ENCODE measurements at regions not wholly inside any gene's neighbourhood (a gene's known extent, or its start where the extent isn't known, plus 50 kb on each side); places are given as distances from the start of the nearest gene placed in this dataset.

GRCh38 chrX:25175743-25176142, 160.0 kb upstream of the ARX start:
- H3K4me3 ChIP-seq (ENCODE audit: low read length) = no peak overlapping the region
- H3K9me3 ChIP-seq (replicated peaks; ENCODE audit: low read length) = no peaks in the 10 kb centered on the region
- H3K4me1 ChIP-seq (ENCODE audit: control insufficient read depth, insufficient read depth, low read length) = no peaks in the 10 kb centered on the region
- H3K4me2 ChIP-seq (ENCODE audit: low read length) = no peak overlapping the region
- H3K36me3 ChIP-seq (ENCODE audit: insufficient read depth, low read length) = no peaks in the 10 kb centered on the region
- no peak overlapping the region for H3K9ac ChIP-seq (ENCODE audit: low read depth, low read length)
- no peaks in the 10 kb centered on the region for H3K27me3 ChIP-seq (ENCODE audit: control insufficient read depth, insufficient read depth, low read length)

GRCh38 chrX:25175171-25175570, 159.4 kb upstream of the ARX start:
- Histone ChIP-seq H3K9me3 (replicated peaks; ENCODE audit: low read length) (no peaks in the 10 kb centered on the region), H3K4me2 (ENCODE audit: low read length) (no peak overlapping the region), H3K36me3 (ENCODE audit: insufficient read depth, low read length) (no peaks in the 10 kb centered on the region), H3K4me3 (ENCODE audit: low read length) (no peak overlapping the region), H3K27me3 (ENCODE audit: control insufficient read depth, insufficient read depth, low read length) (peaks cover 1% of the 10 kb centered on the region), H3K4me1 (ENCODE audit: control insufficient read depth, insufficient read depth, low read length) (no peaks in the 10 kb centered on the region), H3K9ac (ENCODE audit: low read depth, low read length) (no peak overlapping the region)

DNA sequence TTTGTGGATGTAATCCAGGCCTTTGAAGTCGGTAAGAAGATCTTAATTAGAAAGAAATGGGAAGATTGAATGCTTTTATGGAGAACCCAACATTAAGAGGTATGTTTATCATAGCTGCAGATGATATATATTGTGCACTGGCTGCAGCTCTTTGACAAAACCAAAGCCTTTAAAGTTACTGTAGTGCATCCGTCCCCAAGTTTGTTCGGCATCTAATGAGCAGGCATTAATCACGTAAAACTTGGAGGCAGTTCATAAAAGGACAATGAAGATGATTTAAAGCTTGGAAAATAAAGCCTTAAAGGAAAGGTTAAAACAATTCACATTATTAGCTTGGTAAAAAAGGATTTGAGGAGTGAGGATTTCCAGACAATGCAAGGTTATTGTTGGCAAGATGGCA, 150.8 kb upstream of the ARX start:
- H3K4me1 ChIP-seq (ENCODE audit: control insufficient read depth, insufficient read depth, low read length) = no peaks in the 10 kb centered on the region
- H3K27me3 ChIP-seq (ENCODE audit: control insufficient read depth, insufficient read depth, low read length) = peaks cover 3% of the 10 kb centered on the region
- H3K4me3 ChIP-seq (ENCODE audit: low read length) = no peak overlapping the region
- H3K36me3 ChIP-seq (ENCODE audit: insufficient read depth, low read length) = no peaks in the 10 kb centered on the region
- H3K9me3 ChIP-seq (replicated peaks; ENCODE audit: low read length) = no peaks in the 10 kb centered on the region
- H3K4me2 ChIP-seq (ENCODE audit: low read length) = no peak overlapping the region
- H3K9ac ChIP-seq (ENCODE audit: low read depth, low read length) = no peak overlapping the region

DNA sequence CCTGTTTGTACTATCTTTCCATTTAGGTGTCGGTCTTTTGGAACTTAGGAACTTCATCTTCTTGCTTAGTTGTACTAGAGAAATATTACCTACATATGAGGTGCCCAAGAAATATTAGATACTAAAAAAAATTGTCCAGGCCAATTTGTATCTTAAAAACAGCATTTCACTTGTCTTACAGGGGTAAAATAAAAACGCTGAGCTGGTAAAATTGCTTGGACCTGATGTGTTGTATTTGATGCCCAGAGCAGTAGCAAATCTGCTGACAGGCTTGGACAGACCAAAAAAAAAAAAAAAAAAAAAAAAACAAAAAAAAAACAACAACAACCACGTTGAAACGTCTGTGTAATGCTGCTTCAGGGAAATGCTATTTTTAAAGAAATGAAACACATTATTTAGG, 150.4 kb upstream of the ARX start:
- H3K9me3 ChIP-seq (replicated peaks; ENCODE audit: low read length) = no peaks in the 10 kb centered on the region
- H3K4me1 ChIP-seq (ENCODE audit: control insufficient read depth, insufficient read depth, low read length) = no peaks in the 10 kb centered on the region
- no peak overlapping the region for H3K4me2 ChIP-seq (ENCODE audit: low read length)
- peaks cover 3% of the 10 kb centered on the region for H3K27me3 ChIP-seq (ENCODE audit: control insufficient read depth, insufficient read depth, low read length)
- no peak overlapping the region for H3K4me3 ChIP-seq (ENCODE audit: low read length)
- H3K9ac ChIP-seq (ENCODE audit: low read depth, low read length) = no peak overlapping the region
- H3K36me3 ChIP-seq (ENCODE audit: insufficient read depth, low read length) = no peaks in the 10 kb centered on the region

GRCh38 chrX:25158635-25159034, 142.9 kb upstream of the ARX start:
- no peaks in the 10 kb centered on the region for H3K27me3 ChIP-seq (ENCODE audit: control insufficient read depth, insufficient read depth, low read length)
- H3K9ac ChIP-seq (ENCODE audit: low read depth, low read length) = no peak overlapping the region
- H3K4me2 ChIP-seq (ENCODE audit: low read length) = no peak overlapping the region
- H3K9me3 ChIP-seq (replicated peaks; ENCODE audit: low read length) = no peaks in the 10 kb centered on the region
- no peaks in the 10 kb centered on the region for H3K36me3 ChIP-seq (ENCODE audit: insufficient read depth, low read length)
- no peak overlapping the region for H3K4me3 ChIP-seq (ENCODE audit: low read length)
- no peaks in the 10 kb centered on the region for H3K4me1 ChIP-seq (ENCODE audit: control insufficient read depth, insufficient read depth, low read length)

- no peaks in the 10 kb centered on the region for H3K4me1 ChIP-seq (ENCODE audit: control insufficient read depth, insufficient read depth, low read length)
- no peaks in the 10 kb centered on the region for H3K36me3 ChIP-seq (ENCODE audit: insufficient read depth, low read length)
- no peak overlapping the region for H3K4me2 ChIP-seq (ENCODE audit: low read length)
- H3K9me3 ChIP-seq (replicated peaks; ENCODE audit: low read length) = no peaks in the 10 kb centered on the region
- H3K4me3 ChIP-seq (ENCODE audit: low read length) = no peak overlapping the region
- H3K9ac ChIP-seq (ENCODE audit: low read depth, low read length) = no peak overlapping the region
- H3K27me3 ChIP-seq (ENCODE audit: control insufficient read depth, insufficient read depth, low read length) = no peaks in the 10 kb centered on the region
Observed at GRCh38 chrX:25156832-25157231, 141.1 kb upstream of the ARX start.

- Histone ChIP-seq H3K36me3 (ENCODE audit: insufficient read depth, low read length) (no peaks in the 10 kb centered on the region), H3K9ac (ENCODE audit: low read depth, low read length) (no peak overlapping the region), H3K9me3 (replicated peaks; ENCODE audit: low read length) (no peaks in the 10 kb centered on the region), H3K4me2 (ENCODE audit: low read length) (no peak overlapping the region), H3K4me3 (ENCODE audit: low read length) (no peak overlapping the region), H3K27me3 (ENCODE audit: control insufficient read depth, insufficient read depth, low read length) (no peaks in the 10 kb centered on the region), H3K4me1 (ENCODE audit: control insufficient read depth, insufficient read depth, low read length) (no peaks in the 10 kb centered on the region)
Observed at GRCh38 chrX:25156323-25156722, 140.6 kb upstream of the ARX start.

DNA sequence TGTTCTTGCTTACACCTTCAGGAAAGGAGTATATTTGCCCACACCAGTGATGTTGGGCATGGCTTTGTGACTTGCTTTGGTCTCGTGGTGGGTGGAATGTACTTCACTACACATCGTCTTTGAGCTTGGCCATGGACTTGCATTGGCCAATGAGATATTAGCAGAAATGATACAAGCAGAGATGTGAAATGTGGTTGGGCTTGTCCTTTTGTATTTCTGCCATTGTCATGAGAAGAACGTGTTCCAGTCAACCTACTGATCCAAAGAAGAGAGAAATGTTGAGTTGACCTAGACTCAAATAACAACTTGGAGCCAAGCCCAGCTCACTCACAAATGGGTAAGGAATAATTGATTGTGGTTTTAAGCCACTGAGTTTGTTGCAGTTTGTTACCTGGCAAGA, 138.4 kb upstream of the ARX start:
- H3K9ac ChIP-seq (ENCODE audit: low read depth, low read length) = no peak overlapping the region
- no peaks in the 10 kb centered on the region for H3K36me3 ChIP-seq (ENCODE audit: insufficient read depth, low read length)
- H3K4me3 ChIP-seq (ENCODE audit: low read length) = no peak overlapping the region
- H3K27me3 ChIP-seq (ENCODE audit: control insufficient read depth, insufficient read depth, low read length) = no peaks in the 10 kb centered on the region
- no peak overlapping the region for H3K4me2 ChIP-seq (ENCODE audit: low read length)
- no peaks in the 10 kb centered on the region for H3K9me3 ChIP-seq (replicated peaks; ENCODE audit: low read length)
- H3K4me1 ChIP-seq (ENCODE audit: control insufficient read depth, insufficient read depth, low read length) = no peaks in the 10 kb centered on the region

DNA sequence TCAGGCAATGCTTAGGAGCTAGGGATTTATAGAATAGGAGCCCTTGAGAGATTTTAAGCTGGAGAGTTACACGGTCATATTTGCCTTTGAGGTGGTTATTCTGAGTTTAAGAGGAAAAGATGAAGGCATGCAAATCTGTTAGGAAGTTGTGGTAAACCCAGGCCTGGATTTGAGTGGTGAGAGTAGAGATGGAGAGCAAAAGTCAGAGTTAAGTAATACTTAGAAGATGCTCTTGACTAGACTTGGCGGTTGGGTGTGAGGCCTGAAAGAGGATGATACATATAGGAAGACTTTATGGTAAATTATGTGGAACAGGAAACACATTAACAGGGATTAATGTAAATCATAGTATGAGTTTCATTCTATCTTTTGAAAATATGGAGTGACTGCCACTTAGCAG, 136.0 kb upstream of the ARX start:
- Histone ChIP-seq H3K4me2 (ENCODE audit: low read length) (no peak overlapping the region), H3K27me3 (ENCODE audit: control insufficient read depth, insufficient read depth, low read length) (no peaks in the 10 kb centered on the region), H3K4me1 (ENCODE audit: control insufficient read depth, insufficient read depth, low read length) (no peaks in the 10 kb centered on the region), H3K9ac (ENCODE audit: low read depth, low read length) (no peak overlapping the region), H3K9me3 (replicated peaks; ENCODE audit: low read length) (no peaks in the 10 kb centered on the region), H3K36me3 (ENCODE audit: insufficient read depth, low read length) (no peaks in the 10 kb centered on the region), H3K4me3 (ENCODE audit: low read length) (no peak overlapping the region)

DNA sequence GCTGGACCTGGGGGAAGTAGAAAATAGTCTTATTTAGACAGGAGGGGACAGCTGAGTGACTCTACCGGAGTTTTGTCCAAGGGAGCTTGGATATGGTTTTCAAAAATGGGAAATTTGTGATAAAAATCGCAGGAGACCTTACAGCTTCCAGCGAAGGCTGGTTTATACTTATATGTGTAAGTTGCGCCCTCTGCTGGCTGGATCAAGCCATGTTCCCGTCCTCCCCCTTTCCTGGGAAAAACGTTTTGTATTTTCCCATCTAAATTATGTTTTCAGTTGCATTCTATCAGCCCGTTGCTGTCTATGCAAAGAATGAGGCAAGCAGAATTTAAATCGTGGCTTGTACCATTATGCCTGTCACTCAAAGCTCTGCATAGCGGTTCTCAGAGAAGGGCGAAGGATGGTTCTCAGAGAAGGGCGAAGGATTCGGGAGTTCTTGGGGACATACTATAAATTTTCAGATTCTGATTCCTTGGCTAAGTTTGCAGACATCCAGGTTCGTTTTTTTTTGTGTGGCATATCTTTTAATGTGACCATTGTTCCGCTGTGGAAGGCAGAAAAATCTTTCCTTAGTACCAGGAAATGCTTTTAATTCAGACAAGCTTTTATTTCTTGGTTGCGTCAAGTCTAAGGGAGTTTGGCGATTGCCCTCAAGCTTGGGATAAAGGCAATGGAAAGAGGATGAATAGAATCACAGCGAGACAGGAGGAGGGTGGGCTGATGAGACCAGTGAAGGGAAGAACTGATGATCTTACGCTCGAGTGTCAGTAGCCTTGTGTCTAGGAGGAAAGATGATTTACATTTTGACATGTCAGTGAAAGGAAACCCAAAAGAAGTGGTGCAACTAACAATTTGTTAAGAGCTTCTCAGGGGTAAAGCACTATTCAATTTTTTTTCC, 128.5 kb upstream of the ARX start:
- Histone ChIP-seq H3K36me3 (ENCODE audit: insufficient read depth, low read length) (no peaks in the 10 kb centered on the region), H3K4me3 (ENCODE audit: low read length) (no peak overlapping the region), H3K27me3 (ENCODE audit: control insufficient read depth, insufficient read depth, low read length) (peaks cover 13% of the 10 kb centered on the region), H3K9me3 (replicated peaks; ENCODE audit: low read length) (no peaks in the 10 kb centered on the region), H3K9ac (ENCODE audit: low read depth, low read length) (no peak overlapping the region), H3K4me2 (ENCODE audit: low read length) (peak overlapping the region; percentile 63), H3K4me1 (ENCODE audit: control insufficient read depth, insufficient read depth, low read length) (no peaks in the 10 kb centered on the region)

- Histone ChIP-seq H3K9me3 (replicated peaks; ENCODE audit: low read length) (no peaks in the 10 kb centered on the region), H3K36me3 (ENCODE audit: insufficient read depth, low read length) (no peaks in the 10 kb centered on the region), H3K4me1 (ENCODE audit: control insufficient read depth, insufficient read depth, low read length) (no peaks in the 10 kb centered on the region), H3K4me3 (ENCODE audit: low read length) (no peak overlapping the region), H3K27me3 (ENCODE audit: control insufficient read depth, insufficient read depth, low read length) (peaks cover 13% of the 10 kb centered on the region), H3K9ac (ENCODE audit: low read depth, low read length) (no peak overlapping the region), H3K4me2 (ENCODE audit: low read length) (no peak overlapping the region)
Observed at GRCh38 chrX:25143596-25143995, 127.8 kb upstream of the ARX start.

DNA sequence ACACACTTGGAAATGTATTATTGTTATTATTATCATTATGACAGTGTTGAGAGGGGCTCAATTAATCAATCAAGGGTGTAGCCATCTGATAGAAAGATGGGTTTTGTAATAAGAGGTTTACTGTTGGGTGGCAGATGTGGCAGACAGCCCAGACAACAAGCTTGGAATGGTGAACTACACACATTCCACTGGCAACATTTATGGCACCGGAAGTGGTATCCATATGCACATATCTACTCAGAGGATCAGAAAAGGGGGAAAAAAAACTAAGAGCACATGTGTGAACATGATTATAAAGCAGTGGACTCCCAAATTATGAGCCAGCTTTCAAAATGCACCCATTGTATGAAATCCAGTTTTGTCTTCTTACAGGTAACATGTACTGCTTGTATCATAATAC, 125.9 kb upstream of the ARX start:
- Histone ChIP-seq H3K4me2 (ENCODE audit: low read length) (no peak overlapping the region), H3K27me3 (ENCODE audit: control insufficient read depth, insufficient read depth, low read length) (peaks cover 13% of the 10 kb centered on the region), H3K9ac (ENCODE audit: low read depth, low read length) (no peak overlapping the region), H3K36me3 (ENCODE audit: insufficient read depth, low read length) (no peaks in the 10 kb centered on the region), H3K4me1 (ENCODE audit: control insufficient read depth, insufficient read depth, low read length) (no peaks in the 10 kb centered on the region), H3K9me3 (replicated peaks; ENCODE audit: low read length) (no peaks in the 10 kb centered on the region), H3K4me3 (ENCODE audit: low read length) (no peak overlapping the region)

Data from skeletal muscle satellite cell (primary cell).